H1 (cell line): ENCODE measurements at regions not wholly inside any gene's neighbourhood (a gene's known extent, or its start where the extent isn't known, plus 50 kb on each side); places are given as distances from the start of the nearest gene placed in this dataset.

Source experiments
- CTCF ChIA-PET: fragments of 300-600 bp; sonication (Branson Sonifier 250); formaldehyde crosslinking; loops from one replicate; lab custom pipeline; 2021; ENCODE audit not compliant: partially characterized antibody; lab: Charles Lee
- POLR2A ChIA-PET: fragments of 300-600 bp; sonication (Branson Sonifier 250); formaldehyde crosslinking; loops from one replicate; lab custom pipeline; 2021; ENCODE audit warnings: inconsistent platforms; ENCODE audit not compliant: partially characterized antibody; lab: Charles Lee
- DNase-seq, 2 experiments: peaks; one replicate each; pipeline versions ENCODE4 v3.0.0 to v3.0.0-alpha.2; 2010 to 2022; ENCODE audit warnings: low spot score in 2 of 2, low read depth in 1 of 2, mixed read lengths in 1 of 2
- FAIRE-seq: peaks from 2 replicates; lab custom pipeline; 2011; peaks lifted over from hg19 to GRCh38; lab: Jason Lieb, UNC
- H2AFZ ChIP-seq: 2 replicates; pipeline ENCODE4 v1.8.1; 2012; ENCODE audit warnings: low read length, inconsistent platforms
- H2AK5ac ChIP-seq: 2 replicates; pipeline ENCODE4 v1.6.1; 2013; ENCODE audit warnings: low read depth, low read length
- H2BK120ac ChIP-seq: replicated peaks from 2 replicates; pipeline ENCODE3; 2013; ENCODE audit warnings: low read depth, low read length, inconsistent platforms
- H2BK12ac ChIP-seq: 2 replicates; pipeline ENCODE4 v1.6.1; 2013; ENCODE audit warnings: low read depth, low read length
- H2BK15ac ChIP-seq: 2 replicates; pipeline ENCODE4 v1.6.1; 2013; ENCODE audit warnings: low read length
- H2BK20ac ChIP-seq: 2 replicates; pipeline ENCODE4 v1.6.1; 2013; ENCODE audit warnings: low read length
- H2BK5ac ChIP-seq: 2 replicates; pipeline ENCODE4 v1.6.1; 2013; ENCODE audit warnings: low read depth, low read length
- H3K14ac ChIP-seq: 2 replicates; pipeline ENCODE4 v1.6.1; 2013; ENCODE audit warnings: inconsistent platforms; ENCODE audit not compliant: insufficient read length
- H3K18ac ChIP-seq: 2 replicates; pipeline ENCODE4 v1.6.1; 2013; ENCODE audit warnings: low read length; ENCODE audit errors: extremely low read depth
- H3K23ac ChIP-seq: 2 replicates; pipeline ENCODE4 v1.6.1; 2013; ENCODE audit warnings: inconsistent platforms; ENCODE audit not compliant: insufficient read length
- H3K23me2 ChIP-seq: 2 replicates; pipeline ENCODE4 v1.6.1; 2013; ENCODE audit warnings: low read depth, low read length
- H3K27ac ChIP-seq: 2 replicates; pipeline ENCODE4 v1.6.1; 2011; ENCODE audit warnings: low read depth, low read length, inconsistent platforms
- H3K27me3 ChIP-seq, 4 experiments: replicated peaks in 1 of 4; 1 replicate in 1 of 4; 2 replicates in 3 of 4; pipeline versions ENCODE4 v1.6.1 to v1.8.1; 2011 to 2013; ENCODE audit warnings: low read length in 3 of 4, mild to moderate bottlenecking in 3 of 4, inconsistent platforms in 2 of 4, mixed read lengths in 2 of 4, moderate library complexity in 1 of 4; ENCODE audit not compliant: control insufficient read depth in 3 of 4, insufficient read depth in 3 of 4; ENCODE audit errors: extremely low read depth in 1 of 4
- H3K36me3 ChIP-seq, 4 experiments: 2 replicates each; pipeline versions ENCODE4 v1.6.1 to v1.8.1; 2011 to 2013; ENCODE audit warnings: mild to moderate bottlenecking in 4 of 4, low read length in 3 of 4, moderate library complexity in 2 of 4, control low read depth in 1 of 4, inconsistent platforms in 1 of 4; ENCODE audit not compliant: insufficient read depth in 4 of 4, control insufficient read depth in 2 of 4
- H3K4ac ChIP-seq: replicated peaks from 2 replicates; pipeline ENCODE3; 2013; ENCODE audit warnings: low read length, low read depth, mixed read lengths, inconsistent platforms; ENCODE audit not compliant: insufficient read length
- H3K4me1 ChIP-seq, 4 experiments: replicated peaks in 1 of 4; 1 replicate in 1 of 4; 2 replicates in 3 of 4; pipeline versions ENCODE4 v1.6.1 to v1.8.1; 2011 to 2013; ENCODE audit warnings: low read length in 3 of 4, inconsistent platforms in 2 of 4, mixed read lengths in 1 of 4; ENCODE audit not compliant: insufficient read depth in 4 of 4, control insufficient read depth in 3 of 4
- H3K4me2 ChIP-seq, 2 experiments: 2 replicates each; pipeline versions ENCODE4 v1.6.1 to v1.8.1; 2011 to 2013; ENCODE audit warnings: low read depth in 2 of 2, low read length in 2 of 2, control low read depth in 1 of 2, inconsistent platforms in 1 of 2, mild to moderate bottlenecking in 1 of 2; ENCODE audit not compliant: insufficient read depth in 1 of 2
- H3K4me3 ChIP-seq, 4 experiments: fragments of 200-600, 300-600 bp in 1 of 4; sonication (generic), shearing (Covaris generic), sonication (Bioruptor Twin) in 1 of 4; 2 replicates each; pipeline versions ENCODE4 v1.5.1 to v1.8.1; 2011 to 2016; ENCODE audit warnings: low read length in 4 of 4, low read depth in 3 of 4, control low read depth in 2 of 4, inconsistent platforms in 2 of 4, mild to moderate bottlenecking in 2 of 4, mixed read lengths in 1 of 4, moderate library complexity in 1 of 4; ENCODE audit not compliant: insufficient read depth in 2 of 4; ENCODE audit errors: extremely low read depth in 1 of 4
- H3K56ac ChIP-seq: replicated peaks from 2 replicates; pipeline ENCODE3; 2013; ENCODE audit warnings: low read depth, mild to moderate bottlenecking, mixed read lengths, low read length, inconsistent platforms; ENCODE audit not compliant: insufficient read length
- H3K79me1 ChIP-seq: 2 replicates; pipeline ENCODE4 v1.6.1; 2013; ENCODE audit warnings: low read depth, low read length, control low read depth
- H3K79me2 ChIP-seq, 2 experiments: 2 replicates each; pipeline versions ENCODE4 v1.6.1 to v1.8.1; 2012 to 2013; ENCODE audit warnings: low read length in 2 of 2, mild to moderate bottlenecking in 2 of 2, inconsistent platforms in 1 of 2; ENCODE audit not compliant: insufficient read depth in 2 of 2, control insufficient read depth in 1 of 2
- H3K9ac ChIP-seq, 4 experiments: replicated peaks in 1 of 4; 1 replicate in 1 of 4; 2 replicates in 3 of 4; pipeline versions ENCODE4 v1.6.1 to v1.8.1; 2011 to 2013; ENCODE audit warnings: low read depth in 3 of 4, low read length in 3 of 4, control low read depth in 2 of 4, mild to moderate bottlenecking in 2 of 4, moderate library complexity in 2 of 4, inconsistent platforms in 1 of 4; ENCODE audit errors: extremely low read depth in 1 of 4
- H3K9me3 ChIP-seq, 2 experiments: 2 replicates each; pipeline versions ENCODE4 v1.6.1 to v1.8.1; 2012 to 2013; ENCODE audit warnings: mild to moderate bottlenecking in 2 of 2, moderate library complexity in 2 of 2, control low read depth in 1 of 2, inconsistent platforms in 1 of 2, low read depth in 1 of 2, low read length in 1 of 2, mixed read lengths in 1 of 2; ENCODE audit not compliant: insufficient read depth in 2 of 2
- H4K20me1 ChIP-seq, 2 experiments: replicated peaks in 1 of 2; 2 replicates each; pipeline versions ENCODE3 to v1.8.1; 2011 to 2013; ENCODE audit warnings: inconsistent platforms in 2 of 2, low read length in 2 of 2, mild to moderate bottlenecking in 1 of 2; ENCODE audit not compliant: insufficient read depth in 2 of 2, control insufficient read depth in 1 of 2
- H4K5ac ChIP-seq: 2 replicates; pipeline ENCODE4 v1.6.1; 2013; ENCODE audit warnings: low read length, low read depth, mixed read lengths, inconsistent platforms; ENCODE audit not compliant: insufficient read length
- H4K8ac ChIP-seq: 2 replicates; pipeline ENCODE4 v1.8.0; 2013; ENCODE audit warnings: mild to moderate bottlenecking, moderate library complexity, low read length, inconsistent platforms; ENCODE audit not compliant: insufficient read depth; ENCODE audit errors: extremely low read depth
- H4K91ac ChIP-seq: replicated peaks from 2 replicates; pipeline ENCODE3; 2013; ENCODE audit warnings: low read length, mixed read lengths, inconsistent platforms; ENCODE audit not compliant: insufficient read length
- FOSL1 ChIP-seq: IDR thresholded peaks from 2 replicates; pipeline ENCODE4 v1.6.1; 2011; ENCODE audit warnings: mild to moderate bottlenecking, low read depth, low read length, moderate library complexity; ENCODE audit not compliant: insufficient read depth
- MAFK ChIP-seq: IDR thresholded peaks from 2 replicates; pipeline ENCODE4 v1.6.1; 2012; ENCODE audit warnings: low read depth, mild to moderate bottlenecking, improper control_type of control experiment, low read length
- TAF7 ChIP-seq: optimal IDR thresholded peaks from 2 replicates; pipeline ENCODE3; 2011; ENCODE audit warnings: low read depth, mild to moderate bottlenecking, inconsistent platforms, low read length, moderate library complexity, borderline replicate concordance
- WGBS, 2 experiments: shearing (Covaris generic) in 1 of 2; methylation state at CpG; one replicate each; pipeline versions ENCODE4 v1.1.6 to v1.1.7; 2013 to 2015; ENCODE audit warnings: low lambda C conversion rate in 2 of 2, mixed read lengths in 2 of 2, inconsistent platforms in 1 of 2, low coverage in 1 of 2, missing lambda C conversion rate in 1 of 2; ENCODE audit not compliant: insufficient replicate concordance in 2 of 2, insufficient coverage in 1 of 2, insufficient read length in 1 of 2; ENCODE audit errors: extremely low coverage in 1 of 2, missing lambda C conversion rate in 1 of 2; 5-methylcytosine and 5-hydroxymethylcytosine counted together

DNA sequence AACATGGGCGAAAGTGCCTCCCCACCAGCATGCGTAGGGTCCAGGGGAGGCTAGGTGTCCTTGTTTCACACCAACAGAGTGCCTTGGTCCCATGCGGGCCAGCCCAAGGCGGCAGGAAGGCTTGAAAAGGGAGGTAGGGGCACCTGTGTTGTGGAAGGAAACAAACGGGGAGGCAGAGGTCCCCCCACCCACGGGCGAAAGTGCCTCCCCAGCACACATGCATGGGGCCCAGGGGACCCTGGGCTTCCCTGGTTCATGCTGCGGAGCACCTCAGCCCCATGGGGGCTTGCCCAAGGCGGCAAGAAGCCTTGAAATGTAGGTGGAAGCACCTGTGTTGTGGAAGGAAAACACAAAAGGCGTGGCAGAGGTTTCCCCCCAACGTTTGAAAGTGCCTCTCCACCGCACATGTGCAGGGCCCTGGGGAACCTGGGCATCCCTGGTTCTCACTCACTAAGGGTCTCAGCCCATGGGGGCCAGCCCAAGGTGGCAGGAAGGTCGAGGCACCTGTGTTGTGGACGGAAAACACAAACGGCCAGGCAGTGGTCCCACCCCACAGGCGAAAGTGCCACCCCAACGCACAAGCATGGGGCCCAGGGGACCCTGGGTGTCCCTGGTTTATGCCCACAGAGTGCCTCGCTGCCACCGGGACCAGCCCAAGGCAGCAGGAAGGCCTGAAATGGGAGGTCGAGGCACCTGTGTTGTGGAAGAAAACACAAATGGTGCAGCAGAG, 374.7 kb downstream of the ALG10 start:
- H3K9ac ChIP-seq = no peak overlapping the region
- no peak overlapping the region for H3K18ac ChIP-seq
- H2AFZ ChIP-seq = no peak overlapping the region
- H3K9me3 ChIP-seq = peaks cover 88 to 100% of the 10 kb centered on the region in 2 experiments
- H3K79me2 ChIP-seq = no peaks in the 10 kb centered on the region
- H2BK5ac ChIP-seq = no peak overlapping the region
- H4K91ac ChIP-seq = no peak overlapping the region
- H3K4me3 ChIP-seq = no peak overlapping the region
- WGBS, 2 experiments = 69% methylated on average over 16 of the region's 20 CpGs; no CpG with 5 or more reads in 1 of the 2 experiments
- H2AK5ac ChIP-seq = no peak overlapping the region
- no peak for FAIRE-seq
- H4K8ac ChIP-seq = no peak overlapping the region
- H3K79me1 ChIP-seq = no peaks in the 10 kb centered on the region
- no peak for TF ChIP-seq MAFK
- no peak for TF ChIP-seq FOSL1
- no peak for TF ChIP-seq TAF7
- TF ChIP-seq, all 59 proteins: peak for 0
- no peak overlapping the region for H4K5ac ChIP-seq
- H2BK20ac ChIP-seq = no peak overlapping the region
- H3K23ac ChIP-seq = no peak overlapping the region
- no peaks in the 10 kb centered on the region for H3K36me3 ChIP-seq
- ChIA-PET CTCF (no interaction called here), POLR2A (no interaction called here)
- no peak overlapping the region for H2BK120ac ChIP-seq
- no peak overlapping the region for H3K4me2 ChIP-seq
- no peaks in the 10 kb centered on the region for H3K27me3 ChIP-seq
- H3K4ac ChIP-seq = no peak overlapping the region
- no peak overlapping the region for H3K56ac ChIP-seq
- H2BK15ac ChIP-seq = no peak overlapping the region
- no peak overlapping the region for H3K27ac ChIP-seq
- no peaks in the 10 kb centered on the region for H3K23me2 ChIP-seq
- H3K4me1 ChIP-seq = no peaks in the 10 kb centered on the region
- H2BK12ac ChIP-seq = no peak overlapping the region
- DNase-seq = peak in 1 of 2 experiments; percentile 10
- H3K14ac ChIP-seq = no peak overlapping the region
- H4K20me1 ChIP-seq = no peaks in the 10 kb centered on the region
